Fibroblast of lung (primary cell): ENCODE measurements at regions not wholly inside any gene's neighbourhood (a gene's known extent, or its start where the extent isn't known, plus 50 kb on each side); places are given as distances from the start of the nearest gene placed in this dataset.
"Not testable (repeated sequence)": the region's sequence is repeated elsewhere in the genome, so short reads cannot be mapped to it uniquely, and the experiment has no call there.

Source experiments
- EZH2 ChIP-seq: IDR thresholded peaks from 2 replicates; pipeline ENCODE4 v1.5.1; 2012; ENCODE audit warnings: low read length, control low read depth, mild to moderate bottlenecking; ENCODE audit errors: missing control alignments
- TF ChIP-seq, protein P1 (sequence below), 2 donors: IDR thresholded peaks in 1 of 2; conservative IDR thresholded peaks in 1 of 2; 1 replicate in 1 of 2; 2 replicates in 1 of 2; pipeline ENCODE4 v1.5.1; 2011 to 2012; ENCODE audit warnings: low read length in 2 of 2, control low read depth in 1 of 2, inconsistent platforms in 1 of 2, low read depth in 1 of 2, mild to moderate bottlenecking in 1 of 2

- not testable (repeated sequence) for TF ChIP-seq EZH2
- TF ChIP-seq, protein P1, sequence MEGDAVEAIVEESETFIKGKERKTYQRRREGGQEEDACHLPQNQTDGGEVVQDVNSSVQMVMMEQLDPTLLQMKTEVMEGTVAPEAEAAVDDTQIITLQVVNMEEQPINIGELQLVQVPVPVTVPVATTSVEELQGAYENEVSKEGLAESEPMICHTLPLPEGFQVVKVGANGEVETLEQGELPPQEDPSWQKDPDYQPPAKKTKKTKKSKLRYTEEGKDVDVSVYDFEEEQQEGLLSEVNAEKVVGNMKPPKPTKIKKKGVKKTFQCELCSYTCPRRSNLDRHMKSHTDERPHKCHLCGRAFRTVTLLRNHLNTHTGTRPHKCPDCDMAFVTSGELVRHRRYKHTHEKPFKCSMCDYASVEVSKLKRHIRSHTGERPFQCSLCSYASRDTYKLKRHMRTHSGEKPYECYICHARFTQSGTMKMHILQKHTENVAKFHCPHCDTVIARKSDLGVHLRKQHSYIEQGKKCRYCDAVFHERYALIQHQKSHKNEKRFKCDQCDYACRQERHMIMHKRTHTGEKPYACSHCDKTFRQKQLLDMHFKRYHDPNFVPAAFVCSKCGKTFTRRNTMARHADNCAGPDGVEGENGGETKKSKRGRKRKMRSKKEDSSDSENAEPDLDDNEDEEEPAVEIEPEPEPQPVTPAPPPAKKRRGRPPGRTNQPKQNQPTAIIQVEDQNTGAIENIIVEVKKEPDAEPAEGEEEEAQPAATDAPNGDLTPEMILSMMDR (conservative IDR thresholded peaks at IDR 0.05 in 1 of 2, IDR thresholded peaks at IDR 0.05 in 1 of 2; ENCODE audit: low read depth in 1 of 2, low read length in 2 of 2), result not testable (repeated sequence)
Measured at GRCh38 chr19:20271927-20272626, 105.1 kb downstream of the ZNF486 start.
